DMS79 treated with DMSO at 0.1 percent for 48 hours (cell line): ENCODE measurements at regions not wholly inside any gene's neighbourhood (a gene's known extent, or its start where the extent isn't known, plus 50 kb on each side); places are given as distances from the start of the nearest gene placed in this dataset.
"Not testable (repeated sequence)": the region's sequence is repeated elsewhere in the genome, so short reads cannot be mapped to it uniquely, and the experiment has no call there.

ENCODE experiments used
- DNase-seq: peaks from one replicate; lab custom pipeline; 2025; lab: John Stamatoyannopoulos, UW

- not testable (repeated sequence) for DNase-seq
These were observed 179.6 kb upstream of the RND3 start for GRCh38 chr2:150667039-150667438.

DNA sequence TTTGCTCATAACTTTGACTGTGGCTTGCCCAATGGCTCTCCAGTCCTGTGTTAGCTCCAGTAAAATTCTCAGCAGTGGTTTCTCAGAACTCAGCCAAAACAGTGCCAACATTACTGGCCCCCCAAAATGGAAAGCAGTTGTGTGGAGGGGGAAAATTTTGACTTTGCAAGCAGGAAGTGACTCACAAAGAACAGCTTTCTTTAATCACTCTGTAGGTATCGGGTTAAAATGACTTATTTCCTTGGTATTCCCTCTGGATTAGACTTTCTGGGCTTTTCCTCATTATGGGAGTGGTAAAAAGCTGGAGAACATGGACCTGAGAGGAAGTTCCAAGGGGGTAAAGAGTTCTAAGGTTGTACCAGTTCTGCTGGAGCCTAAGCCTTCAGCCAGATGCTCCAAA is 175.7 kb upstream of the RND3 start:
- no peak for DNase-seq

GRCh38 chr2:150656002-150656401 is 168.5 kb upstream of the RND3 start:
- DNase-seq: no peak

DNA sequence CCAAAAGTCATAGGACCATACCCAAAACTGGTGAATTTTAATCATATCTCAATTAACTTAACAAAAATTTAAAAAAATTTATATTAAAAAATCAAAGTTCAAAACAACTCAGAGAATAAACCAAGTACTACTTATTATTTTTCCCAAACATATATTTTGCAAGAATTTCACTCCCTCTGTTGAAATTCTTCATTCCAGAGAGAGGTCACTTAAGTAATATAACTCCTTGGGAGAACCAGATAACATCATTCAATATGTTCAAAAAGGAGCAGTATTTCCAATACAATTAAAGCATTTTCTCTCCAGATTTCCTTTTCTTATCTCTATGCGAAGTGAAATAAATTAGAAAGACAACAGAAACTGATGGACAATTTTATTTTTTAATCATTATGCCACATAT is 165.9 kb upstream of the RND3 start:
- no peak for DNase-seq

DNA sequence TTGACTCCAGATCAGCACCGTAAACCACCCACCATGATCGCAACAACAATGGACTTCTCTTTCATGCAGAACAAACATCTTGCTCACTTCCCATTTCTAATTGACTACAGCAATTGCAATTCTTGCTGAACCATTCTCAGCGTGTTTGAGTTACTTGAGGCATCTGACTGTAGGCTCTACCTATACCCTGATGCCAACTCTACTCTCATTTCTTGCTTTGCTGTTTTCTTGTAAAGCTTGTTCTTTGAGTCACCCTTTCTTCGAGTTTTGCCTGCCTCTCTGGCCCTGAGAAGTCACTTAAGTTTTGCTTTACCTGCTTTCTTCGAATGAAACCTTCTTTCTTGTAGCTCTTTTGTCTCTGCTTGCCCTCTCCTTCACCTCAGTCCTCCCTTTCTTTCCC is 160.5 kb upstream of the RND3 start:
- peak; percentile 11 for DNase-seq

GRCh38 chr2:150646746-150647145 is 159.3 kb upstream of the RND3 start:
- no peak for DNase-seq

GRCh38 chr2:150644298-150645067 is 157.0 kb upstream of the RND3 start:
- no peak for DNase-seq

DNA sequence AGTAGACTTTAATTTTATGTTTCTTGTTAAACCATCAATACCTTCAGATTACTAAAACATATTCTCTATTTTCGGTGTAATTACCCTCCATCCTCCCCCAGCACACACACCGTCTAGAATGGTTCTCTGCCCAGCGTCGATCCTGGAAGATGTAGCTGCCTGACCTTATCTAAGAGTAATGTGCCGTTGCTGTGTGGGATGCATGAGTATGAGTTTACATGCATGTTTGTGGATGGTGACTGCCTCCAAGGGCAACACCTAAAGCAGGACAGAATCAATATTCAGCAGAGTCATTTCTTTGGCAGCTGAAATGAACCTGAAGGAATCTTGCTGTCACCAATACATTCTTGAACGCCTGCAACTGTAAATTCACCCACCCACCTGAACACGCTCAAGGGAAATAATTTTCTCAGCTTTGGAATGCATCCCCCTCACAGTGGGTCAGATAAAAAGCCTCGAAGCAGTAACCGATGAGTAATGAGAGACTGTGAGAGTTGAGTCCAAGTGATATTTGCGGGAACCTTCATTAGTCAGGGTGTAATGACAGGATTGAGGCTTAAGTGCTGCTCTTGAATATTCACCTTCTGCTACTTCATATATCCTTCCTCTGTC is 155.8 kb upstream of the RND3 start:
- no peak for DNase-seq

DNA sequence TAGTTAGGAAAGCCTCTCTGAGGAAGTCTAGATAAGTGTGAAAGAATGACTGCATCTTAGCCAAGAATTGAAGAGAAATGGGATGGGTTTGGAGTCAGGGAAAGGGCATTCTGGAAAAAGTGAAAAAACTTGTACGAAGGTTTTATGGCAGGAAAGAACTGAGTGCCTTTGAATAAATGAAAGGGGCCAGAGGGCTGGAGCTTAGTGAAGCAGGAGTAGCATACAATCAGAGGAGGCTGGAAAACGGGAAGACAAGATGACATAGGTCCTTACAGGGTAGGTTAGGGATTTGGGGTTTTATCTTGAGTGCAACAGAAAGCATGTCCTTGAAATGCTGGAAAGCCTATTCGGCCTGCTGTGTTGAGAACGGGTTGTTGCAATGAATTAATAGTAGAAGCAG is 152.6 kb upstream of the RND3 start:
- peak; percentile 75 for DNase-seq

GRCh38 chr2:150639383-150639782 is 151.9 kb upstream of the RND3 start:
- DNase-seq: peak; percentile 79

GRCh38 chr2:150631236-150631821 is 143.9 kb upstream of the RND3 start:
- DNase-seq: no peak

- no peak for DNase-seq
These were observed 143.2 kb upstream of the RND3 start for GRCh38 chr2:150630587-150631235.

- no peak for DNase-seq
These were observed 140.1 kb upstream of the RND3 start for GRCh38 chr2:150627526-150627925.

GRCh38 chr2:150626934-150627411 is 139.5 kb upstream of the RND3 start:
- DNase-seq: no peak

GRCh38 chr2:150625741-150626140 is 138.3 kb upstream of the RND3 start:
- DNase-seq: no peak

GRCh38 chr2:150625303-150625702 is 137.8 kb upstream of the RND3 start:
- DNase-seq: no peak

GRCh38 chr2:150624001-150624401 is 136.5 kb upstream of the RND3 start:
- no peak for DNase-seq

DNA sequence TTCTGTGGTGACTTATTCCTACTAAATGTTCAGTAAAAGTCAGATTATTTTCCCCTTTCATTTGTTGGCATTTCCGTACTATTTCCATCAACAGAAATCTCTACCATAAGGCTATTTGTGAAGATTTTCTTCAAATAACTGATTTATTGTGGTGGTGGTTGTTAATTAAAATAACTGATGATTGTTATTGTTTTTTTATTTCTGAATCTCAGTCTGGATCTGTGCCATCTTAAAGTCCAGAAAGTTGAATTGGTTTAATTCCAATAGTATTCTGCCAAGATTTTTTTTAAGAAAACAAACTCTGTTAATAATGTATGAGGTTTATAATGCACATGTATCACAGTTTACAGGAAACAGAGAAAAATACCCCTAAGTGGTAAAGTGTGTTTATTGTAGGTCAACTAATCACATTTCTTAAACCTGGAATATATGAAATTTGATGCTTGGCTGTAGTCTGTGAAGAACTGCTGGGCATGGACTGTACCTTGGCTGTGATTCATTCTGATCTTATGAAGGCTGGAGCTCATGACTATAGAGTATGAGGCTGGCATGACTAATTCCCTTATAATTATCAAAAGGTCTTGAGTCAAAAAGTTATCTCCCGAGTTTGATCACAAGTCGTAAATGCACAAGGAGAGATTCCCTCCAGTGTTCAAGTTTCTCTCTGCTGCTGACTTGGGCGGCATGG is 134.2 kb upstream of the RND3 start:
- no peak for DNase-seq

DNA sequence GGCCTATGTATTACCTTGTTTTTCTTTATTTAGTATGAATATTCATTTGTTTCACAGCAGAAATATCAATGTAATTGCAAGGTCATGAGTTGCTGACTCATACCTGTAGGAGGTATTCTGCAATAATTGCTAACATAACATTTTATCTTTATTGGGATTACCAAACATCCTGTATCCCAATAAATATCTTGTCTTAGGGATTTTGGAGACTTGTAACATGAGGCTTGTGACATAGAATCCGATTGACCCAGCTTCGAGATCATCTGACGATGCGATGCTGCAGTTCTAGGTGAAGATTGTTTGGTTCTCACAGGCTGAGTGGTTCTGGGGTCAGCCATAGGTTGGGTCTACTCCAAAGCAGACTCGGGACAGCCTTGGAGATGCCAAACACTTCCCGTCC is 133.4 kb upstream of the RND3 start:
- no peak for DNase-seq

DNA sequence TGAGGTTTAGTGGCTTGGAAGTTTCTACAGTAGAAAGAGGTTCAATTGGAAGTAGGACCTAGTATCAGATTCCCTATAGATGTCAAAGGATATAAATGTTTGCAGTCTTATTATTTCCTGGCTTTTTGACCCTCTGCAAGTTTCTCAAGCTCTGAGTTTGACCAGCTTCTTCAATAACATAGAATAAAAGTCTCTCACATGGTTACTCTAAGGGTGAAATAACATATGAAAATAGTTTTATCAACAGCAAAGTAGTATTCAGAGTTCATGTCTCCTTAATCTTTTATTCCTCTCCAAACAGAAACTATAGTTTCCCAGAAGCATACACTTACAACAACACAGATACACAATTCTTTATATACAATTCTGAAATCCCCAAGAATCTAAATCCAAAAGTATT is 132.9 kb upstream of the RND3 start:
- DNase-seq: no peak

- no peak for DNase-seq
These were observed 132.3 kb upstream of the RND3 start for GRCh38 chr2:150619607-150620330.
